GM12891 (cell line): ENCODE measurements at regions not wholly inside any gene's neighbourhood (a gene's known extent, or its start where the extent isn't known, plus 50 kb on each side); places are given as distances from the start of the nearest gene placed in this dataset.

Source experiments
- POLR2A ChIP-seq: IDR thresholded peaks from 2 replicates; pipeline ENCODE4 v1.6.1; 2011; ENCODE audit warnings: low read depth, low read length, control low read depth
- POLR2AphosphoS5 ChIP-seq: IDR thresholded peaks from 2 replicates; pipeline ENCODE4 v1.6.1; 2011; ENCODE audit warnings: low read depth, low read length, control low read depth
- POU2F2 ChIP-seq: IDR thresholded peaks from 2 replicates; pipeline ENCODE4 v1.6.1; 2011; ENCODE audit warnings: low read depth, mild to moderate bottlenecking, control low read depth, low read length, moderate library complexity

DNA sequence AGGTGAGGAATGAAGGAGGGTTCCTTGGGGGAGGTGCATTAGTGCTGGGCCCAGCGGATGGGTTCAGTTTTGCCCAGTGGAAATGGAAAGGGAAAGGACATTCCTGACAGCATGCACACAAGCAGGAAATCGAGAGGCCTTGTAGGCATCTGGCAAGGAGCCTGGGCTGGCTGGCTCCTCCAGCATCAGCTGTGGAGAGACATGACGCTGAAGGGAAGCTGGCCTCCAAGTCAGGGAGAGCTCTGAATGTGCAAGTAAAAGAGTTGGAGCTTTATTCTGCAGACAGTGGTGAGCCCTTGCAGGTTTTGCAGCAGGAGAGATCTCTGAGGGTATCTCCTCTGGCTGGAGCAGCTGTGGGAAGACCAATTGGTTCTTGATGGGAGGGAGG lies 154.3 kb downstream of the MRPL14 start:
- TF ChIP-seq POLR2A, result no peak
- TF ChIP-seq POLR2AphosphoS5, result no peak
- no peak for TF ChIP-seq POU2F2
